B cell (primary cell): ENCODE measurements at regions not wholly inside any gene's neighbourhood (a gene's known extent, or its start where the extent isn't known, plus 50 kb on each side); places are given as distances from the start of the nearest gene placed in this dataset.

Experiments
- ATAC-seq: fragments of 200-7000 bp; cut with Tn5 transposase; one replicate; pipeline ENCODE4 v1.10.0; 2021; ENCODE audit warnings: low read depth, mild to moderate bottlenecking, moderate number of reproducible peaks, moderate library complexity
- CTCF ChIA-PET: fragments of 350-600 bp; sonication (Branson Sonifier 250); formaldehyde crosslinking; loops from one replicate; lab custom pipeline; 2021; ENCODE audit warnings: antibody characterized with exemption, inconsistent platforms; lab: Charles Lee
- POLR2A ChIA-PET: fragments of 350-600 bp; sonication (Branson Sonifier 250); formaldehyde crosslinking; loops from one replicate; lab custom pipeline; 2021; ENCODE audit warnings: antibody characterized with exemption; lab: Charles Lee
- DNase-seq: peaks from one replicate; pipeline ENCODE4 v3.0.0; 2013
- H2AFZ ChIP-seq: 2 replicates; pipeline ENCODE4 v1.6.1; 2012; ENCODE audit warnings: mild to moderate bottlenecking, low read depth, low read length; ENCODE audit not compliant: insufficient read depth, poor library complexity, severe bottlenecking
- H3K27ac ChIP-seq, 2 donors: 1 replicate in 1 of 2; 2 replicates in 1 of 2; pipeline ENCODE4 v1.5.1; 2012 to 2013; ENCODE audit warnings: low read length in 2 of 2, mild to moderate bottlenecking in 2 of 2, moderate library complexity in 1 of 2
- H3K27me3 ChIP-seq, 4 experiments: fragments of 200-600 bp in 1 of 4; sonication (generic) in 1 of 4; replicated peaks in 1 of 4; 1 replicate in 2 of 4; 2 replicates in 2 of 4; pipeline versions ENCODE4 v1.6.1 to v1.7.0; 2013 to 2016; ENCODE audit warnings: low read length in 3 of 4, mild to moderate bottlenecking in 2 of 4, mixed read lengths in 1 of 4, moderate library complexity in 1 of 4; ENCODE audit not compliant: insufficient read depth in 4 of 4, control insufficient read depth in 3 of 4; ENCODE audit errors: control extremely low read depth in 1 of 4
- H3K36me3 ChIP-seq, 2 experiments: replicated peaks in 1 of 2; 1 replicate in 1 of 2; 2 replicates in 1 of 2; pipeline versions ENCODE4 v1.6.1 to v1.7.1; 2013; ENCODE audit warnings: low read length in 1 of 2; ENCODE audit not compliant: insufficient read depth in 2 of 2, control insufficient read depth in 1 of 2; ENCODE audit errors: control extremely low read depth in 1 of 2, extremely low read depth in 1 of 2
- H3K4me1 ChIP-seq, 2 donors: fragments of 200-600 bp in 1 of 2; sonication (generic) in 1 of 2; 1 replicate in 1 of 2; 2 replicates in 1 of 2; pipeline versions ENCODE4 v1.5.1 to v1.6.1; 2013 to 2017; ENCODE audit warnings: low read length in 2 of 2; ENCODE audit not compliant: control insufficient read depth in 2 of 2, insufficient read depth in 2 of 2
- H3K4me2 ChIP-seq: replicated peaks from 2 replicates; pipeline ENCODE3; 2012; ENCODE audit warnings: mild to moderate bottlenecking, low read depth, low read length; ENCODE audit not compliant: poor library complexity, severe bottlenecking
- H3K4me3 ChIP-seq, 5 experiments: fragments of 200-600 bp in 1 of 5; sonication (generic) in 1 of 5; 1 replicate in 3 of 5; 2 replicates in 2 of 5; pipeline versions ENCODE4 v1.5.1 to v1.7.0; 2011 to 2016; ENCODE audit warnings: low read length in 4 of 5, mild to moderate bottlenecking in 4 of 5, low read depth in 2 of 5, control low read depth in 1 of 5, moderate library complexity in 1 of 5; ENCODE audit not compliant: insufficient read depth in 1 of 5; ENCODE audit errors: control extremely low read depth in 1 of 5, extremely low read depth in 1 of 5
- H3K79me2 ChIP-seq: fragments of 200-600 bp; sonication (generic); one replicate; pipeline ENCODE4 v1.6.0; 2016; ENCODE audit warnings: low read length; ENCODE audit not compliant: control insufficient read depth, insufficient read depth
- H3K9ac ChIP-seq: fragments of 200-600 bp; sonication (generic); 2 replicates; pipeline ENCODE4 v1.6.1; 2017; ENCODE audit warnings: mild to moderate bottlenecking, low read length, moderate library complexity
- H3K9me3 ChIP-seq, 3 donors: one replicate each; pipeline versions ENCODE4 v1.6.1 to v1.7.1; 2013; ENCODE audit warnings: low read length in 2 of 3; ENCODE audit not compliant: control insufficient read depth in 2 of 3, insufficient read depth in 1 of 3; ENCODE audit errors: control extremely low read depth in 1 of 3
- H4K20me1 ChIP-seq: 2 replicates; pipeline ENCODE4 v1.6.0; 2012; ENCODE audit warnings: mild to moderate bottlenecking, low read length; ENCODE audit not compliant: insufficient read depth, control insufficient read depth, poor library complexity, severe bottlenecking
- H3K27ac Mint-ChIP-seq: one replicate; pipeline ENCODE4 v1.8.0; 2021; ENCODE audit warnings: mixed read lengths
- H3K27me3 Mint-ChIP-seq: one replicate; pipeline ENCODE4 v1.8.0; 2021; ENCODE audit warnings: mixed read lengths
- H3K4me1 Mint-ChIP-seq: one replicate; pipeline ENCODE4 v1.8.0; 2021; ENCODE audit warnings: mixed read lengths
- H3K4me3 Mint-ChIP-seq: one replicate; pipeline ENCODE4 v1.8.0; 2021; ENCODE audit warnings: mixed read lengths
- H3K9me3 Mint-ChIP-seq: one replicate; pipeline ENCODE4 v1.8.0; 2022; ENCODE audit warnings: mixed read lengths; ENCODE audit not compliant: insufficient read depth
- EZH2 ChIP-seq: IDR thresholded peaks from 2 replicates; pipeline ENCODE4 v1.6.1; 2012; ENCODE audit warnings: borderline replicate concordance, low read depth, mild to moderate bottlenecking, moderate library complexity, low read length; ENCODE audit not compliant: insufficient read depth, poor library complexity, severe bottlenecking
- WGBS: methylation state at CpG from one replicate; pipeline ENCODE4 v1.1.5; 2013; ENCODE audit warnings: missing lambda C conversion rate; ENCODE audit not compliant: insufficient coverage; 5-methylcytosine and 5-hydroxymethylcytosine counted together
- intact Hi-C: fragments of 100-400 bp; cut with micrococcal nuclease; formaldehyde crosslinking; loops from one replicate; pipeline ENCODE4 v1.10.0; 2022
- TF ChIP-seq, protein P1 (sequence below): fragments of 200-600 bp; IDR thresholded peaks from one replicate; pipeline ENCODE4 v1.8.0; 2022; ENCODE audit warnings: antibody characterized with exemption, mild to moderate bottlenecking

DNA sequence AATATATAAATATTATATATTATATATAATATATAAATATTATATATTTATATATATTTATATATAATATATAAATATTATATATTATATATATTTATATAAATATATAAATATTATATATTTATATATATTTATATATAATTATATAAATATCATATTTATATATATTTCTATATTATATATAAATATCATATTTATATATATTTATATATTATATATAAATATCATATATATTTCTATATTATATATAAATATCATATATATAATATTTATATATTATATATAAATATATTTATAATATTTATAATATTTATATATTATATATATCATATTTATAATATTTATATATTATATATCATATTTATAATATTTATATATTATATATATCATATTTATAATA lies 321.4 kb downstream of the CDH2 start:
- TF ChIP-seq EZH2 = no peak
- TF ChIP-seq, protein P1, sequence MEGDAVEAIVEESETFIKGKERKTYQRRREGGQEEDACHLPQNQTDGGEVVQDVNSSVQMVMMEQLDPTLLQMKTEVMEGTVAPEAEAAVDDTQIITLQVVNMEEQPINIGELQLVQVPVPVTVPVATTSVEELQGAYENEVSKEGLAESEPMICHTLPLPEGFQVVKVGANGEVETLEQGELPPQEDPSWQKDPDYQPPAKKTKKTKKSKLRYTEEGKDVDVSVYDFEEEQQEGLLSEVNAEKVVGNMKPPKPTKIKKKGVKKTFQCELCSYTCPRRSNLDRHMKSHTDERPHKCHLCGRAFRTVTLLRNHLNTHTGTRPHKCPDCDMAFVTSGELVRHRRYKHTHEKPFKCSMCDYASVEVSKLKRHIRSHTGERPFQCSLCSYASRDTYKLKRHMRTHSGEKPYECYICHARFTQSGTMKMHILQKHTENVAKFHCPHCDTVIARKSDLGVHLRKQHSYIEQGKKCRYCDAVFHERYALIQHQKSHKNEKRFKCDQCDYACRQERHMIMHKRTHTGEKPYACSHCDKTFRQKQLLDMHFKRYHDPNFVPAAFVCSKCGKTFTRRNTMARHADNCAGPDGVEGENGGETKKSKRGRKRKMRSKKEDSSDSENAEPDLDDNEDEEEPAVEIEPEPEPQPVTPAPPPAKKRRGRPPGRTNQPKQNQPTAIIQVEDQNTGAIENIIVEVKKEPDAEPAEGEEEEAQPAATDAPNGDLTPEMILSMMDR = no peak
- intact Hi-C loops = no loop called here
- no peak overlapping the region for H3K4me2 ChIP-seq

DNA sequence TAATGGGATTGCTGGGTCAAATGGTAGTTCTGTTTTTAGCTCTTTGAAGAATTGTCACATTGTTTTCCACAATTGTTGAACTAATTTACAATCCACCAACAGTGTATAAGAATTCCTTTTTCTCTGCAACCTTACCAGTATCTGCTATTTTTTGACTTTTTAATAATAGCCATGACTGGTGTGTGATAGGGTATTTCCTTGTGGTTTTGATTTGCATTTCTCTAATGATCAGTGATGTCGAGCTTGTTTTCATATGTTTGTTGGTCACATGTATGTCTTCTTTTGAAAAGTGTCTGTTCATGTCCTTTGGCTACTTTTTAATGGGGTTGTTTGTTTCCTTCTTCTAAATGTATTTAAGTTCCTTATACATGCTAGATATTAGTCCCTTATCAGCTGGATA lies 322.3 kb downstream of the CDH2 start:
- no peak overlapping the region for H3K27ac ChIP-seq
- no peak overlapping the region for H3K4me2 ChIP-seq
- no CpG with 5 or more reads among the region's 1 CpG for WGBS
- H3K9me3 ChIP-seq = peaks cover 0 to 3% (median 0%) of the 10 kb centered on the region in 3 donors
- no peaks in the 10 kb centered on the region for H3K36me3 ChIP-seq
- intact Hi-C loops = no loop called here
- TF ChIP-seq, protein P1 = no peak
- Mint-ChIP-seq H3K4me3 (no peak overlapping the region), H3K27me3 (no peaks in the 10 kb centered on the region), H3K9me3 (peaks cover 10% of the 10 kb centered on the region), H3K4me1 (no peaks in the 10 kb centered on the region), H3K27ac (no peak overlapping the region)
- H3K79me2 ChIP-seq = no peaks in the 10 kb centered on the region
- ChIA-PET POLR2A (no interaction called here), CTCF (no interaction called here)
- H3K27me3 ChIP-seq = no peaks in the 10 kb centered on the region
- no peaks in the 10 kb centered on the region for H4K20me1 ChIP-seq
- no peak overlapping the region for H2AFZ ChIP-seq
- H3K4me3 ChIP-seq = no peak overlapping the region
- no peaks in the 10 kb centered on the region for H3K4me1 ChIP-seq
- ATAC-seq (no peak), DNase-seq (no peak)
- no peak overlapping the region for H3K9ac ChIP-seq

More for the DNA sequence above, 321.4 kb downstream of the CDH2 start:
- no peaks in the 10 kb centered on the region for H4K20me1 ChIP-seq
- H3K27ac Mint-ChIP-seq = no peak overlapping the region
- CTCF ChIA-PET = no interaction called here
- H3K79me2 ChIP-seq = no peaks in the 10 kb centered on the region
- ATAC-seq = no peak
- H3K4me1 ChIP-seq = no peaks in the 10 kb centered on the region
- peaks cover 0 to 3% (median 0%) of the 10 kb centered on the region in 3 donors for H3K9me3 ChIP-seq
- H3K4me3 ChIP-seq = no peak overlapping the region
- H3K36me3 ChIP-seq = no peaks in the 10 kb centered on the region
- no peaks in the 10 kb centered on the region for H3K4me1 Mint-ChIP-seq
- no peaks in the 10 kb centered on the region for H3K27me3 Mint-ChIP-seq
- H3K9ac ChIP-seq = no peak overlapping the region
- peaks cover 10% of the 10 kb centered on the region for H3K9me3 Mint-ChIP-seq
- H3K27ac ChIP-seq = no peak overlapping the region
- POLR2A ChIA-PET = no interaction called here
- H2AFZ ChIP-seq = no peak overlapping the region
- DNase-seq = no peak
- H3K4me3 Mint-ChIP-seq = no peak overlapping the region
- no peaks in the 10 kb centered on the region for H3K27me3 ChIP-seq
